Duodenal mucosa (tissue), 2 donors: ENCODE measurements at regions not wholly inside any gene's neighbourhood (a gene's known extent, or its start where the extent isn't known, plus 50 kb on each side); places are given as distances from the start of the nearest gene placed in this dataset.
"Not testable (repeated sequence)": the region's sequence is repeated elsewhere in the genome, so short reads cannot be mapped to it uniquely, and the experiment has no call there.

Source experiments
- H3K27ac ChIP-seq: one replicate; pipeline ENCODE4 v1.7.0; 2013; ENCODE audit warnings: low read depth, low read length
- H3K27me3 ChIP-seq, 2 donors: one replicate each; pipeline ENCODE4 v1.7.0; 2013; ENCODE audit warnings: low read length in 2 of 2, control low read depth in 1 of 2; ENCODE audit not compliant: insufficient read depth in 2 of 2, control insufficient read depth in 1 of 2
- H3K36me3 ChIP-seq, 2 donors: one replicate each; pipeline ENCODE4 v1.7.0; 2013; ENCODE audit warnings: low read length in 2 of 2, control low read depth in 1 of 2; ENCODE audit not compliant: insufficient read depth in 2 of 2, control insufficient read depth in 1 of 2
- H3K4me1 ChIP-seq, 2 donors: one replicate each; pipeline ENCODE4 v1.7.0; 2013; ENCODE audit warnings: low read length in 2 of 2, control low read depth in 1 of 2; ENCODE audit not compliant: insufficient read depth in 2 of 2, control insufficient read depth in 1 of 2
- H3K4me3 ChIP-seq, 2 donors: one replicate each; pipeline ENCODE4 v1.7.0; 2013; ENCODE audit warnings: low read length in 2 of 2, low read depth in 1 of 2
- H3K9ac ChIP-seq, 2 donors: one replicate each; pipeline ENCODE4 v1.7.0; 2013; ENCODE audit warnings: low read length in 2 of 2, low read depth in 1 of 2
- H3K9me3 ChIP-seq, 2 donors: one replicate each; pipeline ENCODE4 v1.7.0; 2013; ENCODE audit warnings: low read length in 2 of 2, control low read depth in 1 of 2; ENCODE audit not compliant: control insufficient read depth in 1 of 2

DNA sequence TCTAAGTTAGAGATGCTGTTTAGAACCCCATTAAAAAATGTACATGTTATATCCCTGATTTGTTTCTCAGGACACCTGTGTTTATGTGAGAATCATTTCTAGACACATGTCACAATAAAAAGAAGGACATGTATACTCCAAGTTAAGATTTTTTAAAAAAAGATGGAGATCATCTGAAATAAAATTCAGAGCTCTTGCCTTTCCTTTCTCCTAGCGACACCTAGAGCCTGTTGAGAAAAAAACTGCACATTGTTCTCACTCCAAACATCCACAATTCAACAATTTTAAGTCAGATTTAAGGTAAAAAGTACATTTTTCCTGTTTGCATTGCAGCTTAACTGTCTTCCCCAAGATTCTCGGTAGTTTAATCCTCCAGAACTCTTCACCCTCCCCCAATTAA is 171.8 kb downstream of the ATP6V0E2 start:
- not testable (repeated sequence) for H3K9ac ChIP-seq, H3K4me3 ChIP-seq, H3K9me3 ChIP-seq, H3K36me3 ChIP-seq, H3K4me1 ChIP-seq, H3K27ac ChIP-seq, H3K27me3 ChIP-seq

DNA sequence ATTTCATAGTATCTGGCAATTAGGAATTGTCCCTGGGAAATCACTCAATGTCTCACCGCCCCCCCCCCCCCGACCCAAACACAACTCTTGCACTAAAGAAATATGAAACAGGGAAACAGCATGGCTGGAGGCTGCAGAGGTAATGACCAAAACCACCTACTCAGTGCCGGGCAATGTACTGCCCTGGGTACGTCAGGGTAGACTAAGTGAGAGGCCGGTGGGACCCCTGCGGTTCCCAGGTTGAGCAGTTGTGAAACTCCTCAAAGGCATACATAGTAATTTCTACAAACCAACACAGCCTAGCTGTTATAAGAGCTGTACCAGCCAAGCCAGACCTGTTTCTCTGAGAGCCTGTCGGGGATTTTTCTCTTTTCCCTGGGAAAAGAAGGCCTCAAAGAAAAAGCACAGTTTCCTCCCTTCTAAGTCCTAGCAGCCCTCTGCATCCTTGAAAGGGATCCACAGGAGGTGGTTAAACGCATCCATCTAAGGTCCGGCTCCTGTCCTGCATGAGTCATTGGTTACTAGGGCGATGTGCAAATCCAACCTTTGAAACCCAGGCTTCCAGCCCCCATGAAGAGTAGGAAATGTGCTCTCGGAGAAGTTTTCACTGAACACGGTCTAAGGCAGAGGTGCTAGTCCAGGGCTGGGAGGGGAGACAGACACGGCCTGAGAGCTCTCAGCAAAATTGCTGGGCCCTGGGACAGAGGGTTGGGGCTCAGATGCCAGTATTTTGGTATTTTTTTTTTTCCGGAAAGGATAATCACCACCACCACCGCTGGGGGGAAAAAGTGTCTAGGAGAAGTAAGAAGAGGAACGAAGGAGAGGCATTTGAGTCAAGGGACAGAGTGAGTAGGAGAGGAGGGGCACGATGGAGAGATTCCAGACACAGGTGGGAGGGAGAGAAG is 172.8 kb downstream of the ATP6V0E2 start:
- H3K27me3 ChIP-seq, H3K9me3 ChIP-seq, H3K27ac ChIP-seq, H3K9ac ChIP-seq, H3K4me1 ChIP-seq, H3K36me3 ChIP-seq, H3K4me3 ChIP-seq: not testable (repeated sequence)

DNA sequence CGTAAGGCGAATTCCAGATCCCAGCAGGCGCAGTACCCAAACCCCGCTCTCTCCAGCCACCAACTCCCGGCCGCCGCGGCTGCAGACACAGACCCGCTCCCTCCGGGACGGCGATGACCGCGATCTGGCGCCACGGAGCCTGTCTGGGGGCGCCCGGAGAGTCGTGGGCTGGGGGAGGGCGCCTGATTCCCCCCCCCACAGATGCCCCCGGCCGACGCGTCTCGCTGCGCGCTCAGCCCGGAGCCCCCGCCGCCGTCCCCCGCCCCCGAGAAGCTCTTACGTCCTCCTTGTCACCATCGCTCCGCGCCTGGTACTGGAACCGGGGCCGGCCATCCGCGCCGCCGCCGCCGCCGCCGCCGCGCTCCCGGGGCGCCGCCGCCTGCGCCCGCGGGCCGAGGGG is 173.6 kb downstream of the ATP6V0E2 start:
- not testable (repeated sequence) for H3K27ac ChIP-seq, H3K27me3 ChIP-seq

DNA sequence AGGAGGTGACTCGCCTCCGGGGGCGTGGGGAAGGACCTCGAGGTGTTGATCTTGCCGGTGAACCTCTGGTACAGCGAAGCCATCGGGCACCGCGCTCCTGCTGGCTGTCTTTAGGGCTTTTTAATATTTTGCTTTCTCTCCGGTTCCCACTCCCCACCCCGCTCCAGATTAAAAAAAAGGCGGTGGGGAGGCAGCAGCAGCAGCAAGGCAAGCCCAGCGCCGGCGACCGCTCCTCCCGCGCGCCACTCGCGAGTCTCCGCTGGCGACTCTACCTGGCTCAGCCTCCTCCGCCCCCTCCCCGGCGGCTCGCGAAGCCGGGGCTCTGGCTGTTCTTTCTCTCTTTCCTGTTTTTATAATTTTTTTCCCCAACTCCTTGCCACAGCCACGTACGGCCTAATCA is 174.0 kb downstream of the ATP6V0E2 start:
- H3K9me3 ChIP-seq, H3K27ac ChIP-seq, H3K4me1 ChIP-seq, H3K36me3 ChIP-seq, H3K27me3 ChIP-seq, H3K4me3 ChIP-seq, H3K9ac ChIP-seq: not testable (repeated sequence)

More for the DNA sequence above, 173.6 kb downstream of the ATP6V0E2 start:
- H3K9ac ChIP-seq, H3K9me3 ChIP-seq, H3K4me3 ChIP-seq, H3K4me1 ChIP-seq, H3K36me3 ChIP-seq: not testable (repeated sequence)

DNA sequence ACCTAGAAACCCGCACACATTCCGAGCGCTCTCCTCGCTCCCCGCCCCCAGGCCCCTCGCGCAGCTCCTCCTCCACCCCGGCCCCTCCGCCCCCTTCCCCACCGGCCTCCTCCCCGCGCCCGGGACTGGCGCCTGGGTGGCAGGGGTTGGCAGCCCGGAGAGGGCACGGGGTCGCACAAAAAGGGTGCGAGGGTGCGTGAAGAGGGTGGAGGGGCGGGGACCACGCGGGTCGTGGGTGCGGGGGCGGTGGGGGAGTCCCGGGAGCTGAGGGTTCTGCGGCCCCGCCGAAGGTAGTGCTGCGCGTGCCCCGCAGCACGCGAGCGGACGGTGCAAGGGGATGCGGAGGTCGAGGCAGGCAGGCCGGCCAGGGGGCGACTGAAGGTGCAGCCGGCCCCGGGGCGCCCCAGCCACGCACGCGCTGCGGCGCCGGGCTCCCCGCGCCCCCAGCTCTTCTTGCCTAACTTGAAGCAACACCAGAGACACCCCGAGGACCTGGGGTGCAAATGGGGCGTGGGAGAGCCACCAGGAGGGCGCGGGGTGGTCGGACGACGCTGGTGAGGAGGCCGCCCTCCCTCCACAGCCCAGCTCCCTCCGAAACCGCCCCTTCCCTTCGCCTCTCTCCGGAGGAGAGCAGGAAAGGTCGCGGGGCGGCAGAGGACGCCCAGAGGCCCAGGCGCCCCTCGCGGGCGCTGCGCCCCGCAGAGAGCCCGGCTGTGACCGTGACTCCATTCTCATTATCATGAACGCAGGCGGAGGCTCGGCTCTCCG is 174.7 kb downstream of the ATP6V0E2 start:
- H3K4me1 ChIP-seq, H3K9ac ChIP-seq, H3K27ac ChIP-seq, H3K36me3 ChIP-seq, H3K27me3 ChIP-seq, H3K4me3 ChIP-seq, H3K9me3 ChIP-seq: not testable (repeated sequence)

DNA sequence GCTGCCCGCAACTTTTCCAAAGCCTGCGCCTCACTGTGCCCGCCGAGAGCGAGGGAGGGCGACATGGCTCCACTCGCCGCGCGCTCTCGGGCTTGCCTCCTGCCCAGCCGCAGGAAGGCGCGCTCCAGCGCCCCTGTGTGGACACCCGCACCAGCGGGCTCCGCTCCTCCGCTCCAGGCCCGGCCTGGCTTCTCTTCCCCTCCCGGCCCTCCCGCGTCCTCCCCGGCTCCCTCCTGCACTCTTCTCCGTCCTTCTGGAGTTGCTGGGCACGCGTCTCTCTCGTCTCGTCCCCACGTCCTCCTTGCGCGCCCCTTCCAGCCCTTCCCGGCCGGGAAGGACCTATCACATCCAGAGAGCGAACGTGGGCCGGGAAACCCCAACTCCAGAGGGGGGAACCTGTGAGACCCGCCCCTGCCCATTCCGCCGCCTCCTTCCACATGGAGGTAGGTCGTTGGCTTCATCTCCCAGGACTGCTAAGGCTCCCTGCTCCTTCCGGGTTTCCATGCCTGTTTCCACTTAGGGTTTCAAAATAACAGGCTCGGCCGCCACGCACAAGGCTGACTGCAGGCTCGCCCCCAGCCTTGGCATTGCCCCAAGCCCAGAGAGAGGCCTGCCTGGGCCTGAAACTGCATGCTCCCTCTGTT is 175.4 kb downstream of the ATP6V0E2 start:
- H3K27ac ChIP-seq, result not testable (repeated sequence)

DNA sequence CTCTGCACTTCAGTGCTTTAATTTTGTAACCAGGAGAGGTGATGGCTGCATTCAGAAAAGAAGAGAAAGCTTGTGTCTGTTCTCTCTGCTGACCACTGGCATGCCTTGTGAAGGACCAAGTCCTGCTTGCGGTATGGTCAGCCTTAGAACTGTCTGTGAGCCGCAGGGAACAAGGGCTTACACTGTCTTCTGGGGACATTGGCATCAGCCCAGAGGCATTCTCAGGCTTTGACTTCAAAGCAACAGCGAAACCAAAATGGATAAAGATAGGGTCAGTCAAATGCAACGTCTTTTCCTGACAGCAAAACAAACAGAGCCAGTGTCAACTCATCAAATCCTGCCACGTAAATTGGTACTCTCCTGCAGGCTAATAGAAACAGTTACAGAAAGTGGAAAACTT is 179.6 kb downstream of the ATP6V0E2 start:
- not testable (repeated sequence) for H3K36me3 ChIP-seq, H3K4me1 ChIP-seq, H3K9ac ChIP-seq, H3K4me3 ChIP-seq, H3K27me3 ChIP-seq, H3K9me3 ChIP-seq, H3K27ac ChIP-seq

More for the DNA sequence above, 175.4 kb downstream of the ATP6V0E2 start:
- not testable (repeated sequence) for H3K27me3 ChIP-seq, H3K9me3 ChIP-seq, H3K4me3 ChIP-seq, H3K9ac ChIP-seq, H3K36me3 ChIP-seq, H3K4me1 ChIP-seq

DNA sequence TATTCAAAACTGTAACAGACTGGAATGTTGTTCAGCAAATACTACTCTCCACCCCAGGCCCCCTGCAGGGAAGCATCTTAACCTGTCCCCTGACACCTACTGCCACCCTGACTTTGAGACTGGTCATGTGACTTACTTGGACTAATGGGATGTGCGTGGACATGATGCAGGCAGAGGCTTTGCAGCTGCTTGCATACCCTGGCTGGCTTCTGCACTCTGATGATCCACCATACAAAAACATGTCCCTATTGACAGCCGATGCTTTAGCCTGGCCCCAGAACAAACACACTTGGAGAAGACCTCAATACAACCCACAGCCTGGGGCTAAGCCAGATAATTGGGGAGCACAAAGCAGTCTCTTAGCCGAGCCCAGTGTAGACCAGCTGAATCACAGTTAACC is 180.5 kb downstream of the ATP6V0E2 start:
- H3K9me3 ChIP-seq, H3K36me3 ChIP-seq, H3K27me3 ChIP-seq, H3K4me3 ChIP-seq, H3K27ac ChIP-seq, H3K9ac ChIP-seq, H3K4me1 ChIP-seq: not testable (repeated sequence)

DNA sequence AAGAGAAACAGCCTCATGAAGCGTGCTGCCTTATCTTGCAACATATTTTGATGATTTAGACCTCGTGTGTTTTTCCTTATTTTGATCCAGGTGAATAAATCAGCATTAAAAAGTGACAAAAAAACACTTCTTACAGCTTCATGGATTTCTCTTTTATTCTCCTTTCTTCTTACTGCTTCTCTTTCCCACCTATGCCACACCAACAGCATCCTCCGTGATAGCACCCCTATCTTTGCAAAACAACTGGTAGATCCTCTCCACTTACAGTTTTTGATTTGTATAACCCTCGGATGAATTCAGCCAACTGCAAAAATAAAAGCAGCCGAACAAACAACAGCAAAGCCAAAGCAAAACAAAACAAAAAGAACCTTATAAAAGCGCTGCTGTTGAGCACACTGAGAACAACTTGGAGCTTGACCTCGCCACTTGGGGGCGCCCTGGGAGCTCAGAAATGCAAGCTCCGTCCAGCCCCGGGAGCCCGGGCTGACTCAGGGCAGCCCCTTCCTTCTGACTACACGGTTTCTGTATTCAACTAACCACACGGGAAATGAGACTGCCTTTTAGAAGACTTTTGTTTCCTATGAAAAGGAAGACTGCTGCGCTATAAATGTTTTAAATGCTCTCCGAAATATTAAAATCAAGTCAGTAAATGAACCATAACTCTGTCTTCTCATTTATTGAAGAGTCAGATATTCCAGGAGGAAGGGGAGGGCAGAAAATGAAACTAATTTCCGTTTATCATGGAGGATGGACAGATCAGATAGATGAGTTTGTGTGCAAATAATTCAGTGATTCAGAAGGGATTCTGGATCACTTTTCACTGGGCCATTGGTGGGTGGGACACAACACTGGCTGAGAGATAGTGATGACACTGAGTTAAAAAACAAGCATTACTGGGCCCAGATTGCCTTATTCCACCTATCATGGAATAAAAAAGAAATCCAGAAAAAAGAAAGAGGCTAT is 186.8 kb downstream of the ATP6V0E2 start:
- not testable (repeated sequence) for H3K9ac ChIP-seq

More for the DNA sequence above, 186.8 kb downstream of the ATP6V0E2 start:
- not testable (repeated sequence) for H3K4me3 ChIP-seq, H3K27ac ChIP-seq, H3K4me1 ChIP-seq, H3K36me3 ChIP-seq, H3K9me3 ChIP-seq, H3K27me3 ChIP-seq
